Smooth muscle cell (in vitro differentiated cells): ENCODE measurements at regions not wholly inside any gene's neighbourhood (a gene's known extent, or its start where the extent isn't known, plus 50 kb on each side); places are given as distances from the start of the nearest gene placed in this dataset.

Experiments used
- DNase-seq: peaks from one replicate; lab custom pipeline; 2025; ENCODE audit not compliant: unreplicated experiment; lab: John Stamatoyannopoulos, UW
- H2AFZ ChIP-seq: fragments of 200-600 bp; sonication (generic); 2 replicates; pipeline ENCODE4 v1.6.0; 2016; ENCODE audit warnings: antibody characterized with exemption, low read depth, mild to moderate bottlenecking
- H3F3A ChIP-seq: fragments of 200-600 bp; sonication (generic); 2 replicates; pipeline ENCODE4 v1.6.0; 2017; ENCODE audit warnings: antibody characterized with exemption, low read depth
- H3K27ac ChIP-seq: fragments of 200-600 bp; sonication (generic); 2 replicates; pipeline ENCODE4 v1.5.1; 2016; ENCODE audit warnings: low read depth, mild to moderate bottlenecking
- H3K27me3 ChIP-seq: fragments of 200-600 bp; sonication (generic); 2 replicates; pipeline ENCODE4 v1.6.1; 2016; ENCODE audit warnings: low read depth, mild to moderate bottlenecking
- H3K36me3 ChIP-seq: fragments of 200-600 bp; sonication (generic); 2 replicates; pipeline ENCODE4 v1.5.1; 2016; ENCODE audit warnings: low read depth
- H3K4me1 ChIP-seq: fragments of 200-600 bp; sonication (generic); 2 replicates; pipeline ENCODE4 v1.5.1; 2016; ENCODE audit warnings: low read depth
- H3K4me2 ChIP-seq: fragments of 200-600 bp; sonication (generic); 2 replicates; pipeline ENCODE4 v1.6.0; 2016; ENCODE audit warnings: mild to moderate bottlenecking
- H3K4me3 ChIP-seq: fragments of 200-600 bp; sonication (generic); 2 replicates; pipeline ENCODE4 v1.5.1; 2016; ENCODE audit warnings: mild to moderate bottlenecking
- H3K79me2 ChIP-seq: fragments of 200-600 bp; sonication (generic); 2 replicates; pipeline ENCODE4 v1.6.0; 2016; ENCODE audit warnings: low read depth, mild to moderate bottlenecking
- H3K9ac ChIP-seq: fragments of 200-600 bp; sonication (generic); 2 replicates; pipeline ENCODE4 v1.6.0; 2016; ENCODE audit warnings: low read depth
- H3K9me3 ChIP-seq: fragments of 200-600 bp; sonication (generic); replicated peaks from 2 replicates; pipeline ENCODE4 v1.5.1; 2016; ENCODE audit warnings: low read depth
- H4K20me1 ChIP-seq: fragments of 200-600 bp; sonication (generic); 2 replicates; pipeline ENCODE4 v1.6.0; 2016; ENCODE audit warnings: low read depth
- WGBS: methylation state at CpG from one replicate; pipeline ENCODE4 v1.1.7; 2016; ENCODE audit warnings: low lambda C conversion rate; 5-methylcytosine and 5-hydroxymethylcytosine counted together
- TF ChIP-seq, protein P1 (sequence below): fragments of 200-600 bp; sonication (generic); IDR thresholded peaks from 2 replicates; pipeline ENCODE4 v1.5.1; 2017; ENCODE audit warnings: borderline replicate concordance, mild to moderate bottlenecking, antibody characterized with exemption; ENCODE audit not compliant: insufficient read depth, poor library complexity, severe bottlenecking

DNA sequence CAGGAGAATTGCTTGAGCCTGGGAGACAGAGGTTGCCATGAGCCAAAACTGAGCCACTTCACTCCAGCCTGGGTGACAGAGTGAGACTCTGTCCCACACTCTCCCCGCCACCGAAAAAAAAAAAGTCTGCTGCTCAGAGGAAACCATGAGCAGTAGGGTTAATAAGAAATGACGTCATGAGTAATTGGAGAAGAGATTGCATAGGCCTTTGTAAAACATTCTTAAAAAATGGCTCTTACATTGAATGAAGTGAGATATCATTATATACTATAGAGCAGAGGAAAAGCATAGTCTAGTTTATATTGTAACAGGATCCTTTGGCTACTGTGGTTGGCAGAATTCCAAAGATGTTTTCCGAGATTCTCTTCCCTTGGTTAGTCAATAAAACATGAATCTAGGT, 228.2 kb downstream of the PCDH20 start:
- no peak overlapping the region for H2AFZ ChIP-seq
- TF ChIP-seq, protein P1, sequence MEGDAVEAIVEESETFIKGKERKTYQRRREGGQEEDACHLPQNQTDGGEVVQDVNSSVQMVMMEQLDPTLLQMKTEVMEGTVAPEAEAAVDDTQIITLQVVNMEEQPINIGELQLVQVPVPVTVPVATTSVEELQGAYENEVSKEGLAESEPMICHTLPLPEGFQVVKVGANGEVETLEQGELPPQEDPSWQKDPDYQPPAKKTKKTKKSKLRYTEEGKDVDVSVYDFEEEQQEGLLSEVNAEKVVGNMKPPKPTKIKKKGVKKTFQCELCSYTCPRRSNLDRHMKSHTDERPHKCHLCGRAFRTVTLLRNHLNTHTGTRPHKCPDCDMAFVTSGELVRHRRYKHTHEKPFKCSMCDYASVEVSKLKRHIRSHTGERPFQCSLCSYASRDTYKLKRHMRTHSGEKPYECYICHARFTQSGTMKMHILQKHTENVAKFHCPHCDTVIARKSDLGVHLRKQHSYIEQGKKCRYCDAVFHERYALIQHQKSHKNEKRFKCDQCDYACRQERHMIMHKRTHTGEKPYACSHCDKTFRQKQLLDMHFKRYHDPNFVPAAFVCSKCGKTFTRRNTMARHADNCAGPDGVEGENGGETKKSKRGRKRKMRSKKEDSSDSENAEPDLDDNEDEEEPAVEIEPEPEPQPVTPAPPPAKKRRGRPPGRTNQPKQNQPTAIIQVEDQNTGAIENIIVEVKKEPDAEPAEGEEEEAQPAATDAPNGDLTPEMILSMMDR: no peak
- H4K20me1 ChIP-seq: no peaks in the 10 kb centered on the region
- no peaks in the 10 kb centered on the region for H3K4me1 ChIP-seq
- no peaks in the 10 kb centered on the region for H3K27me3 ChIP-seq
- no peak overlapping the region for H3K4me2 ChIP-seq
- H3F3A ChIP-seq: no peaks in the 10 kb centered on the region
- no peaks in the 10 kb centered on the region for H3K9me3 ChIP-seq
- 93% methylated on average over 4 of the region's 4 CpGs for WGBS
- H3K79me2 ChIP-seq: no peaks in the 10 kb centered on the region
- H3K4me3 ChIP-seq: no peak overlapping the region
- H3K9ac ChIP-seq: no peak overlapping the region
- H3K27ac ChIP-seq: no peak overlapping the region
- DNase-seq: no peak
- no peaks in the 10 kb centered on the region for H3K36me3 ChIP-seq

DNA sequence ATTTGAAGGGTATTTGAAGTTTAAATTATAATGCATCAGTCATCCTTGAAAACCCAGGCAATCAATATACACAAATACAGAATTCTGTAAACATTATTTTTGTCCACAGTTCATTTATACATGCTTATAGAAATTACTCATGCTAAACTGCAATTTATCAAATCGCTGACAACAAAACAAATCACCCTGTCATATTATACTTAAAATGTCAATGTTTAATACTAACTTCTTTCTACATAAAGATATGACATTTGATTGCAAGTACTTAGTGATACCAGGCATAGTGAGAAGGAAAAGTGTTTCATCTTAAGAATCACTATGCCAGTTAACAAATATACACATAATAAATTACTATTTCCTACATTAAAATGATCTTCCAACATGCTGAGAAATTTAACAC, 232.0 kb downstream of the PCDH20 start:
- no peak for DNase-seq
- no peak overlapping the region for H3K27ac ChIP-seq
- no peaks in the 10 kb centered on the region for H4K20me1 ChIP-seq
- H3K27me3 ChIP-seq: no peaks in the 10 kb centered on the region
- no peak overlapping the region for H2AFZ ChIP-seq
- TF ChIP-seq, protein P1: no peak
- H3K79me2 ChIP-seq: no peaks in the 10 kb centered on the region
- H3K9ac ChIP-seq: no peak overlapping the region
- no peaks in the 10 kb centered on the region for H3F3A ChIP-seq
- H3K4me1 ChIP-seq: no peaks in the 10 kb centered on the region
- no peak overlapping the region for H3K4me2 ChIP-seq
- H3K9me3 ChIP-seq: no peaks in the 10 kb centered on the region
- no peaks in the 10 kb centered on the region for H3K36me3 ChIP-seq
- 37% methylated on average over 1 of the region's 1 CpG for WGBS
- H3K4me3 ChIP-seq: no peak overlapping the region

DNA sequence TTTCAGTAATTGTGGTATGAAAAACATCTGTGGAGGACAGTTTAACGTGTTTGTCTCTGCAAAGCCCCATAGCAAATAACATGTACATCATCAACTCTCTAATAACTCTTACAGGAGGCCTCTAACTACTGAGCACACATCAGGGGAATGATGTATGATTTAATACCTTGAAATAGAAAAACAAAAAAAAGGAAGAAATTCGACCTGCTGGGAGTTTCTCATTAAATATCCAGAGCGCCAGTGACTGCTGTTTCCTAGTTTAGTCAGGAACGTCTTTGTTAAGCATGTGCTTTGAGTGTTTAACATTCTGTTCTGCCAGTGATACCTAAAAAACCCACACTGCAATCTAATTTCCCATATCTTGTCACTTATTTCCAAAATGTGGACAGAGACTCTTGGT, 235.4 kb downstream of the PCDH20 start:
- TF ChIP-seq, protein P1: no peak
- H4K20me1 ChIP-seq: no peaks in the 10 kb centered on the region
- H3K36me3 ChIP-seq: no peaks in the 10 kb centered on the region
- H3F3A ChIP-seq: no peaks in the 10 kb centered on the region
- no peak overlapping the region for H3K27ac ChIP-seq
- H3K4me1 ChIP-seq: no peaks in the 10 kb centered on the region
- no peak overlapping the region for H2AFZ ChIP-seq
- no peak for DNase-seq
- H3K9ac ChIP-seq: no peak overlapping the region
- no peaks in the 10 kb centered on the region for H3K79me2 ChIP-seq
- no peaks in the 10 kb centered on the region for H3K27me3 ChIP-seq
- no peak overlapping the region for H3K4me3 ChIP-seq
- H3K9me3 ChIP-seq: no peaks in the 10 kb centered on the region
- 40% methylated on average over 4 of the region's 4 CpGs for WGBS
- H3K4me2 ChIP-seq: no peak overlapping the region

DNA sequence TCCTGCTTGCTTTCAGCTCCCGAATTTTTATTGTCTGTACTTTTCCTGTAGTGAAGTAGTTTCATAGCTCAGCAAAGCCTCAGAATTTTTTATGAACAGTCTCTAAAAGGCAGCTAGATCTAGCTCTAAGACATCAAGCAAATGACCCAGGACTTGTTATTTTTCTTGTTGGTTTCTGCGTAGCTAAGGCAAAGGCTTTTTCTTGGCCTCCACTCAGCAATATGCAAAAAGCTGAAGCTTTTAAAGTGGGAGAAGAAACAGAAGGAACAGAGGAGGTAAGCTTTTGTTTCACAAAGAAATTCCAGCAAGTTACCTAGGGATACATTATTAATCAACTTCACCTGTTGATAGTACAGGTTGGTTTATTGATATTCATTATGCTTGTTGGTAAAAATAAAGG, 235.9 kb downstream of the PCDH20 start:
- Histone ChIP-seq H3K4me2 (no peak overlapping the region), H2AFZ (no peak overlapping the region), H3F3A (no peaks in the 10 kb centered on the region), H3K4me3 (no peak overlapping the region), H4K20me1 (no peaks in the 10 kb centered on the region), H3K36me3 (no peaks in the 10 kb centered on the region), H3K79me2 (no peaks in the 10 kb centered on the region), H3K9me3 (no peaks in the 10 kb centered on the region), H3K27me3 (no peaks in the 10 kb centered on the region), H3K4me1 (no peaks in the 10 kb centered on the region), H3K27ac (no peak overlapping the region), H3K9ac (no peak overlapping the region)
- no peak for DNase-seq
- TF ChIP-seq, protein P1: no peak
- WGBS: 80% methylated on average over 2 of the region's 2 CpGs
